Spleen (tissue), 7 donors: ENCODE measurements at regions not wholly inside any gene's neighbourhood (a gene's known extent, or its start where the extent isn't known, plus 50 kb on each side); places are given as distances from the start of the nearest gene placed in this dataset.

Experiments
- CTCF ChIP-seq, 11 experiments: fragments of 200-600 bp in 7 of 11; fragments of 450-650 bp in 4 of 11; sonication (generic) in 4 of 11; IDR thresholded peaks in 8 of 11; conservative IDR thresholded peaks in 3 of 11; 1 replicate in 7 of 11; 2 replicates in 4 of 11; pipeline versions ENCODE4 v1.4.0 to v1.8.0; 2016 to 2021; ENCODE audit warnings: antibody characterized with exemption in 11 of 11, inconsistent platforms in 4 of 11, mild to moderate bottlenecking in 1 of 11
- POLR2A ChIP-seq, 3 donors: fragments of 450-650 bp; IDR thresholded peaks; one replicate each; pipeline ENCODE4 v1.5.1; 2017; ENCODE audit warnings: antibody characterized with exemption in 3 of 3, mild to moderate bottlenecking in 1 of 3
- POLR2AphosphoS5 ChIP-seq, 3 donors: sonication (generic); formaldehyde crosslinking; IDR thresholded peaks; one replicate each; pipeline ENCODE4 v1.5.1; 2017; ENCODE audit warnings: antibody characterized with exemption in 3 of 3
- donor health status: DM: no; HTN: no; CAD: no; lungs with moderate emphysema.
- donor health status: DM: no; HTN: no; CAD: no.
- donor health status: DM: no; HTN: no; CAD: no.

- TF ChIP-seq CTCF (IDR thresholded peaks at IDR 0.05 in 8 of 11, conservative IDR thresholded peaks at IDR 0.05 in 3 of 11), result no peak
- TF ChIP-seq POLR2A (IDR thresholded peaks at IDR 0.05), result no peak
- no peak for TF ChIP-seq POLR2AphosphoS5 (IDR thresholded peaks at IDR 0.05)
Measured at GRCh38 chr11:134763030-134763388, 351.0 kb upstream of the B3GAT1 start.
